GM21381 (cell line): ENCODE measurements at regions not wholly inside any gene's neighbourhood (a gene's known extent, or its start where the extent isn't known, plus 50 kb on each side); places are given as distances from the start of the nearest gene placed in this dataset.
A peak's percentile ranks its signal among the peaks of the same experiment; 100 is the strongest.
"Not testable (repeated sequence)": the region's sequence is repeated elsewhere in the genome, so short reads cannot be mapped to it uniquely, and the experiment has no call there.

Source experiments
- ATAC-seq: cut with Tn5 transposase; IDR thresholded peaks from one replicate; pipeline ENCODE4 v1.9.1; 2021; ENCODE audit warnings: mild to moderate bottlenecking, moderate library complexity; ENCODE audit not compliant: unreplicated experiment

DNA sequence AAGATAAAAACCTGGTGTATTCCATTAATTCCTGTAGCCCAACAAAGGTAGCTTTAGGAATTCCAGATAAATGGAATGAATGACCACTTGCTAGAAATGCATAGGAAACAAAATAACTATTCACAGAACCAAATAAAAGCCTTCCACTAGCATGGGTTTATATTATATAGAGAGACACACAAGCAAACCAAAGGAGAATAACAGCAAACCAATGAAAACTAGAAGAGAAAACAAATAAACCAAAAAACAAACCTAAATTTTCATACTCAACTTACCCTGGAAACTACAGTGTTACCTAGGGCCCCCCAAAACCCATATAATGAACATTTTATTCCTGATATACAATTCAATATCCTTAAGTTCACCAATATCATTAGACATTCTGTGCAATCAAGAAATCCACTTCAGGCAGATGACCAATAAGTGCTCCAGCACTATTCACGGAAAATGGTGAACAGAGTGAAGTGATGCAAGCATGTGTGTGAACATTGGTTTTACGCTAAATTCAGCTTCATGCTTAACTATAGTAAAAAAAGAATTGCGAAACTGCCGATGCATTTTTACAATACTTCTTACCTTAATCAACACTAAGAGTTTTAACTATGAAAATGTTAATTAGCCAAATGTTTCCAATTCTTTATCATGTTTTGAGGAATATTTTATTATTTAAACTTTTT lies 1108.4 kb upstream of the TMEM132C start:
- no peak for ATAC-seq

DNA sequence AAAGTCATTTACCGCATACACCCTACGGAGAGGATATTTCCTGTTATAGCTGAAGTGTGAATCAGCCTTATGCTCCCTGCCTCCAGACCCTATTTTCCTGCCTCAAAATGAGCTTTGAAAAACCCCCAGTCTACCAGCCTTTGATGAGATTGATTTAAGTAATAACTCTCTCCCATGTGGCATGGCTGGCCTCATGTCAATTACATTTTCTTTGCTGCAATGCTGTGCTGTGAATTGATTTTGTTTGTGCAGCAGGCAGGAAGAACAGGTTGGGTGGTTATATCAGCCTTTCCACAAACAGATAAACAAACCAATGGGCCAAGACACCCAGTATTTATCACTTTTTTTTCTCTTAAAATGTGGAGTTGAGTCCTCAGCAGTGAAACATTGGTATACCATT lies 1105.5 kb upstream of the TMEM132C start:
- ATAC-seq, result no peak

DNA sequence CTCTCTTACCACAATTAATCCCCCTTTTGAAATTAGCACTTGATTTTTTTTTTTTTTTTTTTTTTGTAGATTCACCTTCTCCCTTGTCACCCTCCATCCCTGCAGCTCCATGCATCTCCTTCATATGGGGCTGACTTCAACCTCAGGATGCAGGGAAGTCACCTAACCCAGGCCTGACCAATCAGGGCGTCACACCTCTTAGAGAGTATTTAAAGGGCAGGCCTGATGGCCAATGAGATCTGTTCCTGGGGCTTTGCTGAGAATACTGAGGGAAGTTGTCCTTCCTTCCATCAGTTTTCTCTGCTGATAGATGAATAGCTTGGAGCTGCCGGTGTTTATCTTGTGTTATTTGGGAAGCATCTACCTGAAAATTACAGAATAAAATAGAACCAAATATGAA lies 1104.7 kb upstream of the TMEM132C start:
- ATAC-seq, result no peak

DNA sequence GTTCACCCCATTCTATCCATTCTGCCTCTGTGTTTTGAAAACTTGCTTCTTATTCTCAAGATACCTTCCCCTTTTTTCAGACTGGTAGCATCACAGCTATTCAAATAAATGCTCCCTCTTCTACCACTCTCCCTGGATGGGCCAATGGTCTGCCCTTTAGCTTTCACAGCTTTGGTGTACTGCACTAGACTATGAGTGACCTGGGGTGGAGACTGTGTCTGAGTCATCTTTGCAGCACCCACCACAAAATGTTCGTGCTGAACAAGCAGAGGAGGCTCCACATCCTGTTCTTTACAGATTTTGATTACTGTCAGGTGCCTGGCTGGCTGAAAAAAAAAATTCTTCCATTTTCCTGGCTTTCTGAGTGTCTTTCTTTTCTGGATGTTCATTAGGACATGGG lies 1104.1 kb upstream of the TMEM132C start:
- ATAC-seq, result peak; percentile 59

DNA sequence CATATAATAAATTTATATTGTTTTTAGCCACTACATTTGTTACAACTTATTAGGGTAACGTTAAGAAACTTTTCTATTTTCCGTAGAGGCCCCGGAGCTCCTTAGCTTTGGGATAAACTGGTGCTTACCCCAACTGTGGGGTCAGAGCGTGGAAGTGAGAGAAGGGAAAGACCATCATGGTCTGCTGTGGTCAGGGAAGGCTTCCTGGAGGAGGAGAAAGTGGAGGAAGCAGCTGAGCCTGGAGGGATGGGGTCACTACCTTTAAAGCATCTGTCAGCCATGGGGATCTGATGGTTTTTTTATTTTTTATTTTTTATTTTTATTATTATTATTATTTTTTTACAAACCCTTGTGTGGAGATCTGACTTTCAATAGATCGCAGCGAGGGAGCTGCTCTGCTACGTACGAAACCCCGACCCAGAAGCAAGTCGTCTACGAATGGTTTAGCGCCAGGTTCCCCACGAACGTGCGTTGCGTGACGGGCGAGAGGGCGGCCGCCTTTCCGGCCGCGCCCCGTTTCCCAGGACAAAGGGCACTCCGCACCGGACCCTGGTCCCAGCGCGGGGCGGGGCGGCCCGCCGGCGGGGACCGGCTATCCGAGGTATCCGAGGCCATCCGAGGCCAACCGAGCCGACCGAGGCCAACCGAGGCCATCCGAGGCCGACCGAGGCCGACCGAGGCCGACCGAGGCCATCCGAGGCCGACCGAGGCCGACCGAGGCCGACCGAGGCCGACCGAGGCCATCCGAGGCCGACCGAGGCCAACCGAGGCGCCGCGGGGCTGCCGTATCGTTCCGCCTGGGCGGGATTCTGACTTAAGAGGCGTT lies 1101.2 kb upstream of the TMEM132C start:
- ATAC-seq, result peak; percentile 58

DNA sequence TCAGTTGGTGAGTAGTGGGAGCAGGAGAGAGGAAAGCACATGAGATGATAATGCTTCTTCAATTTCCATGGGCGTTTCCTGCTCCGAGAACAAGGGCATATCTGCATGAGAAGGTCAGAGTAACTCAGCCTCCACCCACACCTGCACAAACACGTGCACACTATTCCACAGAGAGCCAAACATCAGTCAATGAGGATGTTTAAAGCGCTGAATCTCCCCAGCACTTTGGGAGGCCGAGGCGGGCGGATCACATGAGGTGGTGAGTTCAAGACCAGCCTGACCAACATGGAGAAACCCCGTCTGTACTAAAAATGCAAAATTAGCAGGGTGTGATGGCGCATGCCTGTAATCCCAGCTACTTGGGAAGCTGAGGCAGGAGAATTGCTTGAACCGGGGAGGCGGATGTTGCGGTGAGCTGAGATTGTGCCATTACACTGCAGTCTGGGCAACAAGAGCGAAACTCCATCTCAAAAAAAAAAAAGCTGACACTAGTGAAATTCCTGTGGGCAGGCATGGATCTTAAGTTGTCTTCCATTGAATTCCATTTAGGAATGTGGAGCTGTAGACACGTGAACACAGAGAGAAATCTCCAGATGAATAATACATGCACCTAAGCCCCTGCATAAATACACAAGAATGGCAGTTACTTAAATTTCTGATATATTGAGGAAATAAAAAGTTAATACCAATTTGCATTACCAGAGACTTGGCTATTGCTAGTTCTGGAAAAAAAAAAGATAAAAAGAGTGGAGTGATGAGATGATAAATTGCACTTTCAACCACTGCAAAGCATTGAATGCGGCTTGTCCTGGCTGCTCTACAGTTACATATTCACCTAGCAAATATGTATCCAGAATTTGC lies 1097.4 kb upstream of the TMEM132C start:
- ATAC-seq, result no peak

DNA sequence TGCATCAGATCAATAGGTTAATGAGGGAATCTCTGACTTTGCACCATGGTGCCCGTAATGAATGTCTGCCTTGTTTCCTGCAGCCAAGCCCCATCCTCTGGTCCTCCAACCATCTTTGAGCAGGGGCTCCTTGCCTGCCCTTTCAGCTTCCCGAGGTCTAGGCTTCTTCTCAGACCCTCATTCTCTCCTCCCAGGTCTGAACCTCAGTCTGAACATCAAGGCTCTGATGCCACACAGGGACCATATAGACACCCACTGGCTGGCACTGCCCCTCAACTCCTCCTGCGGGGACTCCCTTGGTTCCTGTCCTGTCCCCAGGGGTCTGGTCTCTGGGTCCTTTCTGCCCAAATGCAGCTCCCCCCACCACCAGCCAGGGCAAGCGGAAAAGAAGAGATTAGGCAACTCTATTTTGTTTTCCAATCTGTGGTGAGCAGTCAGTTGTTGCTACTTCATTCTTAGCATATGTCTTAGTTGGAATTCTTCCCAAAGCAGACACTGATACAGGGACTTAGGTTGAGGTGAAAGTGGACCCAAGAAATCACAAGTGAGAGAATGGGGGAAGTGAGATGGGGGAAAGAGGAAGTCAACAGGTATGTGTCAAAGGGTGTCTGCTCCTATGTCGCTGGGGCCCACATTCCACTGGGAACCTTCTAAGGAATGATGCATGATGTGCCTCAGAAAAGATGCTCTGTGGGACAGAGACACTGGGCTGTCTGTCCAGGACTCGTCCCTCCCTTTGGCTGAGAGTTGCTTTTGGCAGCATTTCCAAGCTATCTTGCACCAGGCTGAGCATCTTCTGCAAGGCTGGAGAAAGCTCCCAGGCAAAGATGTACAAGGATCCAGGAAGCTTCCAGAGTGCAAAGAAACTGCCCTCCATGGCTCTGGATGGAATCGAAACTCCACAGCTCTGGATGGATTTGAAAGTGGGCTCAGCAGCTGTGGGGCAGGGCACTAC lies 1096.5 kb upstream of the TMEM132C start:
- no peak for ATAC-seq

DNA sequence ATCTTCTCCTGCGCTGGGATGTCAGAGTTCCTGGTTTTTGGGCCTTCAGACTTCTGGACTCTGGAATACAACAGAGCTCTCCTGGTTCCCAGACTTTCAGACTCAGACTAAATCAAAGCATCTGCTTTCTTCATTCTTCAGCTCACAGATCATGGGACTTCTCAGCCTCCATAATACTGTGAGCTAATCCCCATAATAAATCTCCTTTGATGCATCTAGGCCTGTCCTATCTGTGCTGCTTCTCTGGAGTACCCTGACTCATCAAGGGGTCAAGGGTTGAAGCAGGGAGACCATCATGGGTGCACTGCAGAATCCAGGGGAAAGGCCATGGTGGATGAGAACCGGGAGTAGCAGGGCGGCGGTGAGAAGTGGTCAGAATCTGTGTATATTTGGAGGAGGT lies 1094.1 kb upstream of the TMEM132C start:
- no peak for ATAC-seq

DNA sequence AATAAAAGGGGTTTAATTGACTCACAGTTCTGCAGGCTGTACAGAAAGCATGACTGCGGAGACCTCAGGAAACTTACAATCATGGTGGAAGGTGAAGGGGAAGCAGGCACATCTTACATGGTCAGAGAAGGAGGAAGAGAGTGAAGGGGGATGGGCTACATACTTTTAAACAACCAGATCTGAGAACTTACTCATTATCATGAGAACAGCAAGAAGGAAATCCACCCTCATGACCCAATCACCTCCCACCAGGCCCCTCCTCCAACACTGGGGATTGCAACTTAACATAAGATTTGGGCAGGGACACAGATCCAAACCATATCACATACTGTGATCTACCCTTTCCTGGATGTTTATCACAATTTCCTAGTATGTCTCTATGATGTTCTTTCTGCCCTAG lies 1093.0 kb upstream of the TMEM132C start:
- not testable (repeated sequence) for ATAC-seq

DNA sequence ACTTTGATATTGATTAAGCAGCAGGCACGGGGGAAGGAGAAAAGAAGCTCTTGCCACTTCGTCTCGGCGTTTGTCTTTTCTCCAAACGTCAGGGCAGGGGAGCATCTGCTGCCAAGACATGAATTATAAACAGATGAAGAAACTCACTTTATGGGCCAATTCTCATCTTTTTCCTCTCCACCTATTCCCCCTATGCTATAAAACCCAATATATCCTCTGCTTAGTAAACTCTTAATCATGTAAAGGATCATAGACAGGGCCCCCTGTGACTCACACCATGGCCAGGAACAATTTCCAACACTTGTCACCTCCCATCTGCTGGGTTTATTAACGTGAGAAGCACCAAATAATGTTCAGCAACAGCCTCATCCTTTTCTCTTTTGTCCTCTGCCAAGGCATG lies 1092.1 kb upstream of the TMEM132C start:
- ATAC-seq, result no peak

DNA sequence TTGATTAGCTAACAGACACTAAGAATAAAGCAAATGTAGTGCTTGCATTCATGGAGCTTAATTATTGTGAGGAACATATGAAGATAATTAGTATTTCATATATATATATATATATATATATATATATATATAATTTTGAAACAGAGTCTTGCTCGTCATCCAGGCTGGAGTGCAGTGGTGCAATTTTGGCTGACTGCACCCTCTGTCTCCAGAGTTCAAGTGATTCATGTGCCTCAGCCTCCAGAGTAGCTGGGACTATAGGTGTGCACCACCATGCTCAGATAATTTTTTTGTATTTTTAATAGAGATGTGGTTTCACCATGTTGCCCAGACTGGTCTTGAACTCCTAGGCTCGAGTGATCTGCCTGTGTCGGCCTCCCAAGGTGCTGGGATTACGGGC lies 1091.6 kb upstream of the TMEM132C start:
- ATAC-seq, result no peak

DNA sequence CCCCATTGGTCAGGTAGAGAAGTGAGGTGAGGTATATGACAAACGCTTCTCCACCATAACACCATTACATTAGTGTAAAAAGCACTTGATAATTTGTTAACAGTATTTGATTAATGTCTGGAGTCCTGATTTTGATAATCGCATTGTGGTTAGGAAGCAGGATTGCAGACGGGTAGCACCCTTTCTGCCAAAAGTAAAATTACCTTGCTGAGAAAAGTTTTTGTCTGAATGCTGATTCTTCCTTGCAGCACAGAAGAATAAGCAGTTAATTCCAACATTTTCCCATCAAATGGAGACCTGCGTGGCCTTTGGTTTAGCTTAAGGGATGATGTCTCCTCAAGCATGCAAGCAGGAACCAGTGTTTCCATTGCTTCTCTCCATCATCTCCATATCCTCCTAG lies 1090.2 kb upstream of the TMEM132C start:
- no peak for ATAC-seq

DNA sequence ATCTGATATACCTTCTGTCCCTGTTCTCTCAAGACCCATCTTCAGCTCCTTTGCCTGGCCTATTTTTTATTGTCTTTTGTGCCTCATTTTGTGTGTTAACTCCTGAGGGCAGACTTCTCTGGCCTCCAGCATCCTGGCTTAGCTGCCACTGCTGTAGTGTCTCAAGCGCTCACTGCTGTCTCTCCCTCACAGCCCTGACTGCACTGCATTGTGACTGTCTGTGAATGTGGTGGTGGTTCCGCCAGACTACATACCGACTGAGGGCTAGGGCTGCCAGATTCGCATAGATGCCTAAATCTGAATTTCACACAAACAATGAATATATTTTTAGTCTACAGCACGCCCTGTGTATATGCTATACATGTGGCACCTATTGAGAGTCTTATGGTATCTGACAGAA lies 1088.9 kb upstream of the TMEM132C start:
- no peak for ATAC-seq

DNA sequence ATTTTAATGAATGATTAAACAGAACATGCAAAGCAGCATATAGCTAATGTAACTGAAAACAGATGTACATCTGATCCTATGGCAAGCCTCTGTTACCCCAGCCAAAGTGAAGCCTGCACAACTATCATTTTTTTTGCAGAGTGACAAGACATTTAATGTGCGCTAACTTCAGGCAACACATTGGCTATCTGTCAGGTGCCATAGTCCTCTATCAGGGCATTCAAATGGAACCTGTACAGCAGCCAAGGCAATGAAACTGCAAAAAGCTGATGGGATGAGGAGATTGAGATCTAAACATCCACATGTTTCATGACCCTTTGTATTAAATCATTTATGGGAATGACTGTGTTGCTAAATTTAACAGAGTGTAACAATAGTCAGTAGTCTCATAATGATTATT lies 1088.5 kb upstream of the TMEM132C start:
- no peak for ATAC-seq

DNA sequence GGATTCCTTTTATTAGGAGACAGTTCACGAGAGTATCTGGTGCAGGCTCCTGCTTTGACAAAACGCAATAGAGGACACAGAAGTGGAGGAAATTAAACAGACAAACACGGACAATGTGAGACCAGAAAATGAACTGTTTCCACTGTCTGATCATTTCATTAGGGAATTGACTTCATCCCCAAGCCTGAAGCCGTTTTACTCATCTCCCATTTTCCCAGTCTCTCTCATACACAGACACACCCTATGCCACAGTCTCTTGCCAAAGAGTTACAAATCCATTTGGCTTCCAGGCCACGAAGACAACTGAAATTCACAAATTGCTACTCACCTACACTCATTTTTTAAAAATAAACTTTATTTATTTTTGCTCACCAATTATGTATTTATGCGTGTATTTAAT lies 1087.8 kb upstream of the TMEM132C start:
- ATAC-seq, result no peak

DNA sequence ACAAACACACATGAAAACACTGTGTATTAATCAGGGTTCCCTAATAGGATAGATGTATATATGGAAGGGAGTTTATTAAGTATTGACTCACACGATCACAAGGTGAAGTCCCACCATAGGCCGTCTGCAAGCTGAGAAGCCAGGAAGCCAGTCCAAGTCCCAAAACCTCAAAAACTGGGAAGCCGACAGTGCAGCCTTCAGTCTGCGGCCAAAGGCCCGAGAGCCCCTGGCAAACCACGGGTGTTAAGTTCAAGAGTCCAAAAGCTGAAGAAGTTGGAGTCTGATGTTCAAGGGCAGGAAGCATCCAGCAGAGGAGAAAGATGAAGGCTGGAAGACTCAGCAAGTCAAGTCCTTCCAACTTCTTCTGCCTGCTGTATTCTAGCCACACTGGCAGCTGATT lies 1085.0 kb upstream of the TMEM132C start:
- no peak for ATAC-seq

DNA sequence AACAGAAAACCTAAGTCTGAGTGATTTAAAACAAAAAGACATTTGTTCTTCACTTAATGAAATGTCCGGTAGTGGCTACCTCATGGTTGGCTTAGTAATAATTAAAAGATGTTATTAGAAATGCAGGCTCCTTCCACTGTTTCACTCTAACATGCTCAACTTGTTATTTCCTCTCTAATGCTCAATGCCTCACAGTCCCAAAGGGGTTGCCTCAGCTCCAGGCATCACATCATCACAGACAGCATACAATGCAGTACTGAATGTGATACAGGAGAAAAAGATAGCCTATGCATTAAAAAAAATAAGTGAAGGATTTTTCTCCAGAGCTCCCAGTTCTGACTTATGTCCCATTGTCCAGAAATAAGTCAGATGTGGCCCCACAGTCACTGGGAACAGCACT lies 1077.0 kb upstream of the TMEM132C start:
- ATAC-seq, result no peak

DNA sequence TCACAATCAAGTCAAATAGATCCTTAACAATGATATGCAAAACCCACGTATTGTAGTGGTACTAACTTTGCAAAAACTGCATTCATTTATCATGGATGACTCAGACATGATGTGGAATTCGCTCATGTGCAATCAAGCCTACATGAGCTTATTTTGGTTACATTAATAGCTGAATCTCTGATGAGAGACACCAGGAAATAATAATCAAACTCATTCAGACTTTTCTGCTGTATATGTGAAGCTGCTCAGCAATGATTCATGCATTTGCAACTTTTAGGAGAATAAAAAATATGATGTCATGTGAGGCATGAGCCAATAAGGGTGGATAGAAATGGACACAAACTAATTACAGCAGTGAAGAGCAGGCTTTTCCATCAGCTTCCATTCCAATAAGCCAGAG lies 1075.8 kb upstream of the TMEM132C start:
- no peak for ATAC-seq

DNA sequence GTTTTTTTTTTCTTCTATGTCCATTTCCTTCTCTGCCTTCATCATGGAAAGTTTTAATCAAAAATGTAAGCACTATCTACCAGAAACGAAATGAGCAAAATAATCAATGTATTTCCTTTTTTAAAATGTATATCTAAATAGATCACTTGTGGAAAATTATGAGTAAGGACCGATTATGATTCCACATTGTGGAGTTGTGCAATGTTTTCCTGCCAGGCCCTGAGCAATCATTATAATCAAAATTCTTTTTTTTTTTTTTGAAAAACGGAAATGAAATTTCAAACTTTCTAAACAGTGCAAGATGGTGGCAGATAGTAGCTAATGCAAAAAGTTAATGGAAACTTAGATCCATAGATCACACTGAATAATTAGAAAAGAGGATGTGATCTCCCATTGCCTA lies 1074.6 kb upstream of the TMEM132C start:
- ATAC-seq, result no peak

DNA sequence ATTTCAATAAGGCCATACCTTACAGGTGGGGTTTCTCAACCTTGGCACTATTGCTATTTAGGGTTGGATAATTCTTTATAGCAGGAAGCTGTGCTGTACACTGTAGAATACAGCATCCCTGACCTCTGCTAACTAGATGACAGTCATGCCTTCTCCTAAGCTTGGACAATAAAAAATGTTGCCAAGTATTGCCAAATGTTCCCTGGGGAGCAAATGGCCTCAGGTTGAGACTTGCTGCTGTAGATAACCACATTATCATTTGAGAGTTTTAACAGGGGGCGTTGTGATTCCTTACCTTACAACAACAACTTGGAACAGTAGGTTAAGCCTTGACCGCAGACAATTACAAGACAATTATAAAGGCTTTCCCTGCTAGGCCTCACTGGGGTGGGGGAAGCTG lies 1073.6 kb upstream of the TMEM132C start:
- no peak for ATAC-seq

DNA sequence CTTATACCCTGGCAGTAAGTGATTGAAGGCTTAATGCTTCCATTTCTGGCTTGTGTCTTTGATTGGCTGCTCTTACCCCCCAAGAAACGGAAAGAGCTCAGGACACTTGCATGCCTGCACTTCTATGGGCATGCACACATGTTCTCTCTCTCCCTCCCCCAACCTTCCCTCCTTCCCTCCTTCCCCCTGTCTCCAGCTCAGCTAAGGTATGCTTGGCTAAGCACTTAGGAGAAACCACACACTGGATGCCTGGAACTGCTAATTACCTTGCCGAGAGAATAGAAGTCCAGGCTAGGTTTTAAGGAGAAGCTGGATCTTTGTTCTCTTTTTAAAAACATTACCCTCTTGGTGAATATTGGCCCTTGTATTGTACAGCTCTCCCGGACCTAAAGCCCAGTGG lies 1072.8 kb upstream of the TMEM132C start:
- ATAC-seq, result no peak
